GM12891 (cell line): ENCODE measurements at regions not wholly inside any gene's neighbourhood (a gene's known extent, or its start where the extent isn't known, plus 50 kb on each side); places are given as distances from the start of the nearest gene placed in this dataset.
A peak's percentile ranks its signal among the peaks of the same experiment; 100 is the strongest.

Experiments
- DNase-seq: peaks from one replicate; pipeline ENCODE4 v3.0.0; 2011; ENCODE audit warnings: low spot score; ENCODE audit not compliant: insufficient read length
- FAIRE-seq: peaks from 2 replicates; lab custom pipeline; 2011; peaks lifted over from hg19 to GRCh38; lab: Jason Lieb, UNC
- PAX5 ChIP-seq: IDR thresholded peaks from 2 replicates; pipeline ENCODE4 v1.6.1; 2011; ENCODE audit warnings: low read length, moderate library complexity, mild to moderate bottlenecking; ENCODE audit not compliant: insufficient read depth, severe bottlenecking
- POLR2A ChIP-seq: IDR thresholded peaks from 2 replicates; pipeline ENCODE4 v1.6.1; 2011; ENCODE audit warnings: low read depth, low read length, control low read depth
- POLR2AphosphoS5 ChIP-seq: IDR thresholded peaks from 2 replicates; pipeline ENCODE4 v1.6.1; 2011; ENCODE audit warnings: low read depth, low read length, control low read depth
- POU2F2 ChIP-seq: IDR thresholded peaks from 2 replicates; pipeline ENCODE4 v1.6.1; 2011; ENCODE audit warnings: low read depth, mild to moderate bottlenecking, control low read depth, low read length, moderate library complexity
- SPI1 ChIP-seq: IDR thresholded peaks from 2 replicates; pipeline ENCODE4 v1.6.1; 2011; ENCODE audit warnings: low read depth, low read length, control low read depth
- TAF1 ChIP-seq: IDR thresholded peaks from 2 replicates; pipeline ENCODE4 v1.6.1; 2011; ENCODE audit warnings: low read depth, low read length, control low read depth

DNA sequence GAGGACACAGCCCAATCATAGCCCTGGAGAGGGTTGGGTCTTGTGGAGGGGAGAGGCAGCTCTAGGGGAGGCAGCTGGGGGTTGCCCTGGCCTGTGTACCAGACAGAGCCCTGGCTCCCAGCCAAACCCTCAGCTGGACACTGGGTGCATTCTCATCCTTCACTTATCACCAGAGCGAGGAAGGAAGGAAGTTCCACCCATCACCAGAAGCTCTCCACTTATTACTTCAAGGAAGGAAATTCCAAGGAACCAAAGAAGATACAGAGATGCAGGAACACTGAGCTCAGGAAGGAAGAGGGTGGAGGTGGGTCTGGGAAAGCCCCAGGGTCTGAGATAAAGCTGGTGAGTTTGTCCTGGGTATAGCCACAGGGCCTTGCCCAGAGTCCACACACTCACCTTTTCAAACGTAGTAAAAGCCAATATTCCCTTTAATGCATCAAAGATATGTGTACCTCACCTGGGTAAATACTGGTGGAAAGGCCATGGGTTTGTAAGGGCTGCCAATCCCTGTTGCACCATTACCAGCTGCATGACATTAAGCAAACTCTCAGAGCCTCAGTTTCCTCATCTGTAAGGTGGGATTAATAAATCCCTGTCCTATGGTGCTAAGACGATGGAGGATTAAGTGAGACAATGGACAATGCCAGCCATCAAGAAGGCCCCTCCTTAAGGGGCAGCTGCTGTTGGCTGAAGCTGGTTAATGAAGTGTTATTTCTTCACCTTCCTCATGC lies 109.7 kb upstream of the NAA20 start:
- DNase-seq = no peak
- no peak for FAIRE-seq
- TF ChIP-seq TAF1 (no peak), SPI1 (no peak), POU2F2 (no peak), POLR2AphosphoS5 (no peak), POLR2A (no peak), PAX5 (no peak)

DNA sequence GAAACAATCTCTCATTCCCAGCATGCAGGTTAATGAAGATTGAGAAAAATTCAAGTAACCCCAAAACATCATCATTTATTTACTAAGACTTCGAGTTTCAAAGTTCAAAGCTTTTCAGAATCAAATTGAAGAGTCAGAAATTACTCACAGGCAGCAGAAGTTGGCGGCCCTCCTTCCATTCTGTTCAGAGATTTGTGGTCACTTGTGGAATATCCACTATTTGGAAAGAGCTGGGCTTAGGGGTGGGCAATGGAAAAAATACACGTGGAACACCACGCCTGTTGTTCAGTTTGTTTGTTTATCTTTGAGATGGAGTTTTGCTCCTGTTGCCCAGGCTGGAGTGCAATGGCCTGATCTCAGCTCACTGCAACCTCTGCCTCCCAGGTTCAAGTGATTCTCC lies 108.6 kb upstream of the NAA20 start:
- no peak for FAIRE-seq
- no peak for DNase-seq
- TF ChIP-seq PAX5 (no peak), POLR2A (no peak), SPI1 (no peak), POU2F2 (no peak), TAF1 (no peak), POLR2AphosphoS5 (no peak)

- FAIRE-seq = no peak
- no peak for TF ChIP-seq POU2F2
- TF ChIP-seq POLR2AphosphoS5 = no peak
- TF ChIP-seq SPI1 = no peak
- TF ChIP-seq PAX5 = no peak
- no peak for TF ChIP-seq POLR2A
- no peak for TF ChIP-seq TAF1
- no peak for DNase-seq
Measured at GRCh38 chr20:19909725-19910124, 107.4 kb upstream of the NAA20 start.

DNA sequence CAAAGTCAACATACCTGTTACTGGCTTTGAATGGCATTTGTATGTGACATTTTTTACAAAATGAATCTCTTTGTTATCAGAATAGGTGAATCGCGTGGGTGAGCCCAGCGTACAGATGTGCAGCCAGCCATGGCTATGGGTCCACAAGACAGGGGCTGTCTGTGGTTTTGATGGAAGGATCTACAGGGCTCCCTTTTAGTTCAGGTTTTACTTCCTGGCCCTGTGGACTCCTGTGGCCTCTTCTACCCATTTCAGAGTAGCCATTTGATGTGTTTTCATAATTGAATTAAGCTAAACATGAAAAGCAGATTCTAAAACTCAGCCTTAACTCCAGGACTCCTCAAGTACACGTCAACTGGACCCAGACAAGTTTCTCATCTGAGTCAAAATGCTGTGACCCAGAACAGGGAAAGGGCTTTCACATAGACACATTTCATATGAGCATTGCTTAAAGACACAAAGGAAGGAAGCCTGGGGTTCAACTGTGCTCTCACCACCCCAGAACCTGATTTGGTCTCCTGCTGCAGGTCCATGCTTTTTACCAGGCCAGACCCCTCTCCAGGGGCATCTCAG lies 105.3 kb upstream of the NAA20 start:
- peak; percentile 69 for FAIRE-seq
- no peak for DNase-seq
- TF ChIP-seq PAX5 (peak; percentile 95), SPI1 (peak; percentile 0; the same call in 1 of the 2 replicates), POLR2A (no peak)

- no peak for TF ChIP-seq PAX5
- no peak for TF ChIP-seq POU2F2
- TF ChIP-seq TAF1 = no peak
- TF ChIP-seq POLR2A = no peak
- no peak for TF ChIP-seq SPI1
- no peak for TF ChIP-seq POLR2AphosphoS5
- FAIRE-seq = no peak
- DNase-seq = no peak
Measured at GRCh38 chr20:19913349-19913748, 103.8 kb upstream of the NAA20 start.

DNA sequence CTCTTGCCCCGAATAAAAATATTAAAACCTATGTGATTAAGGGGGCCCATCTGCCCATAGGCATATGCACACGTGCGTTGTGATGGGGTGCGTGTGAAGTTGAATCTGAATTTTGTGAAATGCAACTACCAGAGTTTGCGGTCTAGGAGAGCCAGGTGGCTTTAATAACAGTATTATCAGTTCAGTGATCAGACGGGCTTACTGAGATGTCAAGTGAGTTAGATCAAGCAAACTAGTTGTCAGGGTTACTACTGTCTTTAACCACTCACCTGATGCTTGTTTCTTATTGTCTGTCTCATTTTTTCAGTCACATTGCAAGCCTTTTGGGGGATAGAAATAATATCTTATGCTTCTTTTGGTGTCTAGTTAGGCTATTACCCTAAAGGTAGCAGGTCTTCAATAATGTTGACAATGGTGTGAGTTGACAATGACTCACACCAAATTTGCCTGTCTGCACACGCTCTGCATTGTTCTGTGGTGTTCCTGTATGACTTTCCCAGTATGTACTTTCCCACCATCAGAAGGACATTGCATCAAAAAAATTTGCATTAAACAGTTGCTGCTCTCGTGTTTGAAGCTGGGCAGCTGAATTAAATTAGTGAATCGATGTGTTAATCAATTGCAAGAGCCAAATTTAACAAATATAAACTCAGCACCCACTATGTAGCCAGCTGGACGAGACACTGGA lies 103.1 kb upstream of the NAA20 start:
- DNase-seq (no peak), FAIRE-seq (peak; percentile 74)
- TF ChIP-seq POLR2A (no peak), POU2F2 (peak; percentile 31)

DNA sequence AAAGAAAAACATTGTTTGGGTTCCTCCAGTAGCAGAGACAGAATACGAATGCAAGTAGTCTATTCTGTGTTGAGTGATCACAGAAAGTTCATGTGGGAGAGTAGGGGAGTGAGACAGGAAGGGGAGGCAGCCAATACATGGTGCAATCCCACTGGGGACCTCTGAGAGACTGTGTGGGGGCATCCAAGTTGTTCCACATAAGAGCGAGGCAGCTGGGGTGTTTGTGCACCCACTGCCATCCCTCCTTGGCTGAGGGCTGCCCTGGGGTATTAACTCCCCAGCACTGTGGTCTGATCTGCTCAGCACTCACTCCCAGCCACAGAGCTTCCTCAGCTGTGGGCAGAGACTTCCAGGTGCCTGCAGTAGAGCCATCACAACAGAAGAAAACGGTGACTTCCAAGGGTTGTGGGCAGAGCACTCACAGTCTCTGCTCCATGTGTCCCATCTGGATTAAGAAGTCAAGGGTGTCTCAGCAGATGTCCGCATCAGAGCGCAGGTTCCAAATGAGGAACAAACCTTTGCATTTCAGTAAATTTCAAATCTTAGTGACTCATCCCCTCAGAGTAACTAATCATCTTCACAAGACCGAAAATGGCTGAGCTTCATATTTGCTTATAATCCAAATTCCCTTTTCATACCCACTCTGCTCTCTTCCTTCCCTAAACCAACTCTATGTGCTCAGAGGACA lies 101.9 kb upstream of the NAA20 start:
- TF ChIP-seq PAX5 (no peak), SPI1 (no peak), POLR2A (no peak), TAF1 (0 out of 2 replicates have a peak, but pooled peaks have one; percentile 24), POLR2AphosphoS5 (peak; percentile 38; the same call in 1 of the 2 replicates), POU2F2 (0 out of 2 replicates have a peak, but pooled peaks have one; percentile 2)
- no peak for FAIRE-seq
- DNase-seq = no peak

DNA sequence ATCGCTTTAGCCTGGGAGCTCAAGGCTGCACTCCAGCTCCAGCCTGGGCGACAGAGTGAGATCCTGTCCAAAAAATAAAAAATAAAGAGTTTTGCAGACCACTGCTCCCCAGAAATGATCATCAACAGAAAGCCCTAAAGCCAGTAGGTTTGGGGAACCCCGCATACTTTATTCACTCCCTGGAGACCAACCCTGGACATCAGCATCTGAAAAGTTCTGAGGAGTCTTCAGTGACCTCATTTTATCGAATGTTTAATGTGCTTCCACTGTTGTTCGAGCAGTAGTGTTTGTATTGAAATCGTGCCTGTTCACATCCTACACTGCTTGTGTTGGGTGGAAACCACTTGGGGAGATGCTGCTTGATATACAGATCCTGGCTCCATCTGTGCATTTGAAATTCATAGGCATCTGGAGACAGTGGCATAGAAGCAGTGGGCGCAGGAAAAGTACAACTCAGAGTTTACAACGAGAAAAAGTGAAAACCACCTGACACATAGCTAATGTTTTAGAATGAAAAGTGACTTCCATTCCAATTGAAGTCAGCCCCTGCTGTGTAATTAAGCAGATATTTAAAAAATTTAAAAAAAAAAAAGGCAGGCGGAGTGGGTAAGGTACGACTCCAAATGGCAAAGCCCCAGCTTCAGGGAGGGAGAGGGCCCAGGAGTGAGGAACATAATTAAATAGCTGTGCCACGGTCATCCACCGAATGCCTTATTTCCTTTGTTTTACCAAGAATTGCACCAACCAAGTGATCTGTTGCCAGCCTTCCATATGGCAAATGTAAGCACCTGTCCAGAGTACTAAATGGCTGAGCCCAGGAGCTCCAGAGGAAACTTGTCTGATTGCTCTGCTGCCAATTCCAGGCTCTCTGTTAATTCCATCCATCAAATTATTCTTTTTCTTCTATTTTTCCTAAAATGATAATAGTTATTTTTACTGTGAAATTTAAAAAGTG lies 100.4 kb upstream of the NAA20 start:
- TF ChIP-seq POLR2A = no peak
- no peak for FAIRE-seq
- DNase-seq = no peak

DNA sequence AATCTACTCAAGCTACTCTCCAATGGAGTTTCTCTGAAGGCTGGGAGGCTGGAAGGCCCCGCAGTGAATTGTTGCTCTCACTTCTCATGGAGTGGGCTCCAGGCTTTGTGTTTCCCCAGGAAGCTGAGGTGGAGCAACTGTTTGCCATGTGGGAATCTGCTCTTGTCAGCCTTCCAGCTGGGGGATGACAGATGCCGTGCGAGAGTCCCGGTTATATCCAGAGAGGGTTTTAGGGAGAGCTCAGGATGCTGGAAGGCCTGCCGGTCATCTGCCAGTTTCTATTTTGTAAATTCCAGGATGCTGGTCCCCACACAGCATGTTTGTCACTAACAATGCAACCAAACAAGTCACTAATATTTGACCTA lies 98.2 kb upstream of the NAA20 start:
- FAIRE-seq (no peak), DNase-seq (no peak)
- TF ChIP-seq PAX5 (no peak), POLR2AphosphoS5 (no peak), POLR2A (no peak), TAF1 (no peak), SPI1 (no peak), POU2F2 (no peak)
